Lower leg skin (tissue), 3 donors: ENCODE measurements at regions not wholly inside any gene's neighbourhood (a gene's known extent, or its start where the extent isn't known, plus 50 kb on each side); places are given as distances from the start of the nearest gene placed in this dataset.

ENCODE experiments used
- CTCF ChIP-seq, 3 donors: fragments of 450-650 bp; IDR thresholded peaks; one replicate each; pipeline ENCODE4 v1.5.1; 2016; ENCODE audit warnings: antibody characterized with exemption in 3 of 3, mild to moderate bottlenecking in 3 of 3, moderate library complexity in 2 of 3
- POLR2A ChIP-seq, 2 donors: fragments of 450-650 bp; IDR thresholded peaks; one replicate each; pipeline ENCODE4 v1.6.1; 2016 to 2017; ENCODE audit warnings: antibody characterized with exemption in 2 of 2, mild to moderate bottlenecking in 1 of 2, moderate library complexity in 1 of 2

GRCh38 chr2:22600156-22600555, 784.8 kb upstream of the KLHL29 start:
- no peak for TF ChIP-seq CTCF (IDR thresholded peaks at IDR 0.05)
- no peak for TF ChIP-seq POLR2A (IDR thresholded peaks at IDR 0.05)
